PFSK-1 (cell line): ENCODE measurements at regions not wholly inside any gene's neighbourhood (a gene's known extent, or its start where the extent isn't known, plus 50 kb on each side); places are given as distances from the start of the nearest gene placed in this dataset.

Experiments
- REST ChIP-seq, 2 experiments: IDR thresholded peaks; 2 replicates each; pipeline versions ENCODE4 v1.6.1 to v1.8.0; 2011 to 2012; ENCODE audit warnings: low read depth in 2 of 2, low read length in 2 of 2, control low read depth in 1 of 2, inconsistent platforms in 1 of 2, mild to moderate bottlenecking in 1 of 2, moderate library complexity in 1 of 2; ENCODE audit not compliant: insufficient read depth in 1 of 2
- SIN3A ChIP-seq: IDR thresholded peaks from 2 replicates; pipeline ENCODE4 v1.6.1; 2012; ENCODE audit warnings: mild to moderate bottlenecking, low read length, moderate library complexity, borderline replicate concordance; ENCODE audit not compliant: insufficient read depth

DNA sequence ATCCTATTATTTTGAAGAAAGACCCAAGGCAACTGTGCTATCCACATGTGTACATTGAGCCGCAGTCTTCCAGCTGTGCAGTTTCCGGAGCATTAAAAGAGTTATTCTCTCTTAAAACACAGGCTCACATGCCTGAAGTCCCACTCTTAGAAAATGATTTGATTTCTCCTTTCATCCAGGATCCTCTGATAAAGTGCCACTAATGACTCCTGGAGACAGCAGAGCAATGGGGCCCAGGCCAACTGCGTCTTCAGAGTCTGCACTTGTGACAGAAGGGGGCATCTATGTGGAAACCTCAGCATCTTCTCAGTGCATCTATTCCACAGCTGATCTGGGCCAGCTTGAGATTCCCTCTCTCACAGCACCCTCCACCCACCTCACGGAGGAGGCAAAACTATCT, 482.1 kb upstream of the AKR1E2 start:
- TF ChIP-seq SIN3A: no peak
- no peak for TF ChIP-seq REST (IDR thresholded peaks at IDR 0.05; ENCODE audit: insufficient read depth in 1 of 2, low read depth in 2 of 2, low read length in 2 of 2)
